ENCODE measurements at regions not wholly inside any gene's neighbourhood (a gene's known extent, or its start where the extent isn't known, plus 50 kb on each side); places are given as distances from the start of the nearest gene placed in this dataset.

DNA sequence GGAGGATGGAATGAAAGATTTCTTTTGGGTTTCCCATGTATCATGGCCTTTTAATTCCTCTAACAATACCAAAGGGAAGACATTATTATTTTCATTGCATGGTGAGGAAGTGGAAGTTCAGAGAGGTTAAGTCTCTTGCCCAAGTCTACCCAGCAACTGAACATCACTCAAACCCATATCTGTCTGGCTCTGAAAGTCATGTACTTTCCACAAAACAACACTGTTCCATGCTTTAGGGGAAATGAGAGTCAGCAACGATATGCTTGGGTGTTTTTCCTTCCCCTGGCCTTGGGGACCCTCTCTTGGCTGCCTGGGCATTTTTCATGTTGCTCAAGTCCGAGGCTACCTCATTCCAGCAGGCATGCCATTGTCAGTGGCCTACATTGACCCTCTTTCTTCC, 118.8 kb downstream of the ADTRP start:
- Histone ChIP-seq H3K4me3 (no peak overlapping the region), H3K9me3 (no peaks in the 10 kb centered on the region), H3K36me3 (ENCODE audit: low read depth) (no peaks in the 10 kb centered on the region), H3K4me1 (ENCODE audit: low read depth) (peaks cover 3% of the 10 kb centered on the region)
- TF ChIP-seq, protein P1, sequence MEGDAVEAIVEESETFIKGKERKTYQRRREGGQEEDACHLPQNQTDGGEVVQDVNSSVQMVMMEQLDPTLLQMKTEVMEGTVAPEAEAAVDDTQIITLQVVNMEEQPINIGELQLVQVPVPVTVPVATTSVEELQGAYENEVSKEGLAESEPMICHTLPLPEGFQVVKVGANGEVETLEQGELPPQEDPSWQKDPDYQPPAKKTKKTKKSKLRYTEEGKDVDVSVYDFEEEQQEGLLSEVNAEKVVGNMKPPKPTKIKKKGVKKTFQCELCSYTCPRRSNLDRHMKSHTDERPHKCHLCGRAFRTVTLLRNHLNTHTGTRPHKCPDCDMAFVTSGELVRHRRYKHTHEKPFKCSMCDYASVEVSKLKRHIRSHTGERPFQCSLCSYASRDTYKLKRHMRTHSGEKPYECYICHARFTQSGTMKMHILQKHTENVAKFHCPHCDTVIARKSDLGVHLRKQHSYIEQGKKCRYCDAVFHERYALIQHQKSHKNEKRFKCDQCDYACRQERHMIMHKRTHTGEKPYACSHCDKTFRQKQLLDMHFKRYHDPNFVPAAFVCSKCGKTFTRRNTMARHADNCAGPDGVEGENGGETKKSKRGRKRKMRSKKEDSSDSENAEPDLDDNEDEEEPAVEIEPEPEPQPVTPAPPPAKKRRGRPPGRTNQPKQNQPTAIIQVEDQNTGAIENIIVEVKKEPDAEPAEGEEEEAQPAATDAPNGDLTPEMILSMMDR (IDR thresholded peaks at IDR 0.05), result no peak
- ATAC-seq (no peak), DNase-seq (no peak)
- intact Hi-C loops (cut with DNase I, micrococcal nuclease), result loop anchor here (5.0 to 10.0 kb wide), 2 partner anchors 633 to 945 kb away; partner anchors contain the start of gene EDN1 (in 1 of the 2)

DNA sequence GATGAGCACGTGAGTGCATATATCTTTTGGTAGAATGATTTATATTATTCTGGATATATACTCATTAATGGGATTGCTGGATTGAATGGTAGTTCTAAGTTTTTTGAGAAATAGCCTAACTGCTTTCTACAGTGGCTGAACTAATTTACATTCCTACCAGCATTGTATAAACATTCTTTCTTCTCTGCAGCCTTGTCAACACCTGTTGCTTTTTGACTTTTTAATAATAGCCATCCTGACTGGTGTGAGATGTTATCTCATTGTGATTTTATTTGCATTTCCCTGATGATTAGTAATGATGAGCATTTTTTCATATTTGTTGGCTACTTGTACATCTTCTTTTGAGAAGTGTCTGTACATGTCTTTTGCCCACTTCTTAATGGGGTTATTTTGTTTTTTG, 116.3 kb downstream of the ADTRP start:
- Histone ChIP-seq H3K4me1 (ENCODE audit: low read depth) (no peaks in the 10 kb centered on the region), H3K4me3 (no peak overlapping the region), H3K36me3 (ENCODE audit: low read depth) (no peaks in the 10 kb centered on the region), H3K9me3 (no peaks in the 10 kb centered on the region)
- ATAC-seq (no peak), DNase-seq (no peak)
- intact Hi-C loops (cut with DNase I, micrococcal nuclease), result no loop called here
- TF ChIP-seq, protein P1 (IDR thresholded peaks at IDR 0.05), result no peak

DNA sequence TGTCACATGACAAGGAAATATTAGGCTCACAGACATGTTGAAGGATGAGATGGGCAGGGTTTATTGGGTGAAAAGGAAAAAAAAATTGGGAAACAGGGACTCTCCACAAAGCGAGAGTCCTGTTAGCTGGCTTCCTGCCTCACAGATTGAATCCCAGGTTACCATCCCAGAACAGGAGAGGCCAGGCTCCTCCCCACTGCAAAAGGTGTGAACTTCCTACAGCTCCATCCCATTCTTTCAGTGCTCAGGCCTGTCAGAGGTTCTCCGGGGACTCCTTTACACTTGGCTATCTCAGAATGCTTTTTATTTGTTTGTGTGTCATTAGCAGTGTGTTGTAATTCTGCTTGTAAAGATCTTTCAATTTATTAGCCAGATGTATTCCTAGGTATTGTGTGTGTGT, 115.1 kb downstream of the ADTRP start:
- H3K4me1 ChIP-seq (ENCODE audit: low read depth), result no peaks in the 10 kb centered on the region
- H3K4me3 ChIP-seq, result no peak overlapping the region
- H3K36me3 ChIP-seq (ENCODE audit: low read depth), result no peaks in the 10 kb centered on the region
- no peaks in the 10 kb centered on the region for H3K9me3 ChIP-seq
- ATAC-seq, result no peak
- TF ChIP-seq, protein P1 (IDR thresholded peaks at IDR 0.05), result no peak
- intact Hi-C loops (cut with DNase I, micrococcal nuclease), result no loop called here
- no peak for DNase-seq
